ENCODE measurements at regions not wholly inside any gene's neighbourhood (a gene's known extent, or its start where the extent isn't known, plus 50 kb on each side); places are given as distances from the start of the nearest gene placed in this dataset.

GRCh38 chr3:152938974-152939636 is 104.2 kb downstream of the P2RY1 start:
- TF ChIP-seq POLR2A (IDR thresholded peaks at IDR 0.05) (no peak), CTCF (IDR thresholded peaks at IDR 0.05) (no peak)
